COLO829 (cell line): ENCODE measurements at regions not wholly inside any gene's neighbourhood (a gene's known extent, or its start where the extent isn't known, plus 50 kb on each side); places are given as distances from the start of the nearest gene placed in this dataset.

Experiments used
- DNase-seq: peaks from one replicate; pipeline ENCODE4 v3.0.0; 2012; ENCODE audit warnings: low spot score

DNA sequence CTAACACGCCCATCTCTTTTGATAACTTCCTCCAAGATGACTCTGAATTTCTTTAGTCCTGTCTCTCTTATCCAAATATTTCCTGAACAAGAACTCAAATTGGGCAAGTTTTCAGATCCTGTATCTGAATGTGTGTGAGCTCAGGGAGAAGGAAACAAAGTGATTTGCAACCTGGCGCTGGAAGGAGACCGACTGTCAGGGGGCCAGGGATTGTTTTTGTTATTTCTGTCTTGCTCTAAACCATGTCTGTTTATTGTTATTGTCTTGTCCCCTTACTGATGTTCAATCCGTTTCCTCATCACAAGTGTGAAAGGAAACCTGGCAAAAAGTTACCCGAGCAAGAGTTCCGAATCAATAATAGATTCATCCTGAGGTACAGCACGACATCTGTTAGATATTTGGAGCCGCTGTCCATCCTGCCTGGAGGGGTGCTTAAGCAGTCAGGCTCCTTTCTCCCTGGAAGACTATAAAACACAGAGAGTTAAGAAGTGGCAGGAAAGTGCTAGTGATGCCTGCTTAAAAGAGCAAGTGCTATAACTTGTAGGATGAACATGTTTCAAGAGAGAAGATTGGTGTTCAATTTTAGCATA lies 132.5 kb upstream of the OSR1 start:
- DNase-seq, result no peak

- no peak for DNase-seq
These were observed 129.7 kb upstream of the OSR1 start for GRCh38 chr2:19488009-19488691.

GRCh38 chr2:19484736-19485135 lies 126.3 kb upstream of the OSR1 start:
- DNase-seq, result no peak

DNA sequence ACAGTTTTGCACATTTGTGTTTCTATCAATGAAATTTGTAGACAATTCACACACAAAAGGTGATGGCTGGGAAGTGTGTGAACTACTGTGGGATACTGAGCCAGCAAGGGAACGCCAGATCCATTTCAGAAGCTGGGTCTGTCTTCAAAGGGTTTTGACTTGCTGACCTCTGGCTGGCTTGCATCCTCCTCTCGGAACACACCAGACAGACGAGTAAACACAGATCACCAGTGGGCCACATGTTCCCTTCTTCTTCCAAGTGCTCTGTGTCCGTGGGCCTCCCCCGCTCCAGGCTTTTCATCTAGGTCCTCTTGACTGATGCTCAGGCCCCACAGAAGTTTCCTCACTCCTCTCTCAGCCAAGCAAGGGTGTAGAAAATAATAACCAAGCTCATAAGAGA lies 122.2 kb upstream of the OSR1 start:
- DNase-seq, result no peak

DNA sequence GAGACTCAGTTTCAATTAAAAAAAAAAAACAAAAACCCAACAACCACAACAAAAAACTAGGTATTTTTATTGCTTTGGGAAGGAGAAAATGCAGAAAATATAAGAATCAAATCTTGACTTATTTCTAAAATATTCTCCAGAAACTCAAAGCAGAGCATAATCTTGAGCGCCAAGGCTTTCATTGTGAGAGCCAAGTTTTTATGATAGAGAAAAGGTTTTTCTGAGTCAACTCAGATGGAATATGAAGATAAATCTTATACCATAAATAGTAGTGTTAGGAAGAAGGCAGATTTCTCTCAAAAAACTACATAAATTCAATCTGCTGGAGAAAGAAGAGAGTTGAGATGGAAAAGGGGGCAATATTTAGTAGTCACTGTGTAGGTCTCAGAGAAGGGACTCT lies 121.2 kb upstream of the OSR1 start:
- no peak for DNase-seq

DNA sequence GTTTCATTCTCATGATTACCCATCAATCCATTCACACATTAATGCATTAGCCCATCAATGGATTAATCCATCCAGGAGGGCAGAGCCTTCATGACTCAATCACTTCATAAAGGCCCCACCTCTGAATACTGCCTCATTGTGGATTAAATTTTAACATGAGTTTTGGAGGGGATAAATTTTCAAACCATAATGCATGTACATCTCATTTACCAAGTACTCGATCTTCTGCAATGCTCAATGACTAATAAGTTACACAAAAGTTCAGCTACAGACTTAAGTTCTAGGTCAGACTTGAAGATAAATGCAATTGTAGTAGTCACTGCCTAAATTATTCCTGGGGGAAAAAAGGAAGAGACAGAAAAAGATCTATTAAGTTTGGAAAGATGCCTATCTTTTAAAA lies 120.0 kb upstream of the OSR1 start:
- DNase-seq, result no peak

- no peak for DNase-seq
These were observed 117.9 kb upstream of the OSR1 start for GRCh38 chr2:19476327-19476726.

DNA sequence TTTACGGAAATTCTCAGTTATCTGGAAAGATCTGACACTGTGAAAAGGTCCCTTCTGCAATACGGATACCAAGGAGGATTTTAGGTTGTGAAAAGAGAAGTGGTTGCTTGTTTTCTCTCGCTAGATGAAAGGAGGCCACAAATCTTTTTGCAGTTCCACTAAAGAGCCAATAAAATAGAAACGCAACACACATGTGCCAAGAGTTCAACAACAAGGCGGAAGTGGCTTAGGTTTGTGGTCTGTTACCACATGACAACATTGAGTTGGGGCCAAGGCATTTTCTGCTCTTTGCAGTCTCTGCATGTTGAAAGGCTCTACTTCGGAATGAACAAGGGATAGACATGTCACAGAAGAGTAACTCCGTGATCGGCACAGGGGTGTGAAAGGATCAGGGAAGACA lies 115.7 kb upstream of the OSR1 start:
- no peak for DNase-seq

- DNase-seq, result no peak
These were observed 114.9 kb upstream of the OSR1 start for GRCh38 chr2:19473350-19473749.

- DNase-seq, result no peak
These were observed 114.1 kb upstream of the OSR1 start for GRCh38 chr2:19472391-19472978.

DNA sequence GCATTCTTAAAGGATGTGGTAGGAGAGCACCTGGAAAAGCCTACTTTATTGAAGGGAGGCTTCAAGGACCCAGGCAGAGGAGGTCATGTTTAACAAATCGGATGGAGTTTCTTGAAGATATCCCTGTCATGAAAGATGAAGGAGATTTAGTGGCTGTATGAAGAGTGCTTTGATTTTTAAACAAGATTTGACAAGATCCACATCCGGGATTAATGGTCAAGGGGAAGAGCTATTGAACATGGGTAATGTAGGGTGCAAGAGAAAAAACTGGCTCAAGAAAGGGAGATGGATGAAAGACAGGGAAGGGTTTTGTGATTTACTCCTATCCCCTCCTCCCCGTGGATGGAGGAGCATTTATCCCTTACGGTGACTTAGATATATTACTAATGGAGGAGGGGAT lies 113.1 kb upstream of the OSR1 start:
- no peak for DNase-seq

DNA sequence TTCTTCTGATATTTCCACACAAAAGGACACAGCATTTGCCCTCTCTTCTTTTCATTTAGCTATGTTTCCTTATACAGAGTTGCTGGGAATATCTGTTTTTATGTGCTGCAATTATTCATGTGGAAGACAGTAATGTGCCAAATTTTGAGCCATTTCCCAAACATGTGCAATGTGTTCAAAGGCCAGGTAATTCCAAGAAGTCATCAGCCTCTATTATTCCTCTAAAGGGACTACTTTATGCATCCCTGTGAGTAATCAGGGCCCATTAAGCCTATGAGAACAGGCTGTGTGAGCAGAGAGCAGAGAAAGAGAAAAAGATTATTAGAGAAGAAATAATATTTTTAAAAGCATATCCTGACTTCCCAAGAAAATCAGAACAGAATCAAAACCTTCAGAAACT lies 107.6 kb upstream of the OSR1 start:
- no peak for DNase-seq

GRCh38 chr2:19462256-19462645 lies 103.8 kb upstream of the OSR1 start:
- DNase-seq, result no peak

DNA sequence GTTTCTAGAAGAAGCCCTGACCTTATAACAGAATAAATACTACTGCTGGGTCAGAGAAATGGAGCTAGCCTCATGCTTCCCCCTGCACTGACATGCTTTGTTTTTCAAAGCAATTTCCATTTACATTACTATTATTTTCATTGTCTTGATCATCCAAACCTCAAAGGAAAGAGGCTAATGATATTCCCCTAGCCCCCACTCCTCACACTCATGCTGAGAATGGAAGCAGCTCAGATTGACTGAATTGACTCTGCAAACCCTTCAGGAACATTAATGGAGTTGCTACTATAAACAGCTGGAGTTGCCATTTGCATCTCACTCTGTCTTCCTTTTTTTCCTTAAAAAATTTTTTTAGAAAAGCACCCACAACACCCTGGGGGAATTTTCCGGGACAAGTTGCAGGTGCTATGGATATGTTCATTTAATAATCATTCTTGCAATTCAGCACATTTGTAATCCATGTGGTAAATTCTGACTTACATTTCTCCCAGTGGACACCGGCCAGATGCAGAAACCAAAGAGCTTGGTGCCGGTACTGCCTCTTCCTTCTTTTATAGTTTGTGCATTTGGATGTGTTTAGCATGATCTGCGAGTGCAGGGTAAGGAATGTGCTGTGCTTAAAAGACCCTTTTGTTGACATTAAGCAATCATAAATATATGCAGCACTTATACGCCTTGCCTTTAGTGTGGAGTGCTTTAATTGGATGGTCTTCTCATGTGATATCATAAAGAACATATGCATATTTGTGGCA lies 103.3 kb upstream of the OSR1 start:
- DNase-seq, result no peak

GRCh38 chr2:19460761-19461160 lies 102.3 kb upstream of the OSR1 start:
- no peak for DNase-seq

GRCh38 chr2:19458427-19459003 lies 100.1 kb upstream of the OSR1 start:
- no peak for DNase-seq

- no peak for DNase-seq
These were observed 99.4 kb upstream of the OSR1 start for GRCh38 chr2:19457809-19458208.

GRCh38 chr2:19456705-19457309 lies 98.4 kb upstream of the OSR1 start:
- no peak for DNase-seq

DNA sequence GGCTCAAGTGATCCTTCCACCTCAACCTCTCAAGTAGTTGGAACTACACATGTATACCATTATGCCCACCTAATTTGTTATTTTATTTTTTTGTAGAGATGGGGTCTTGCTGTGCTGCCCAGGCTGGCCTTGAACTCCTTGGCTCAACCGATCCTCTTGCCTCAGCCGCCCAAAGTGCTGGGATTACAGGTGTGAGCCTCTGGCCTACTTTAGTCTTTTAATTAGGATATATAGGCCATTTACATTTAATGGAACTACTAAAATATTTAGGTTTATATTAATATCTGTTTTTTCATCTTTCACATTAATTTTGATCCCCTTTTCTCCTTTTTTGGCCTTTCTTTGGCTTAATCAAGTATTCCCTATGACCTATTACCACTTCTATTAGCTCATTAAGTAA lies 95.7 kb upstream of the OSR1 start:
- DNase-seq, result no peak

- no peak for DNase-seq
These were observed 84.3 kb upstream of the OSR1 start for GRCh38 chr2:19442731-19443130.

DNA sequence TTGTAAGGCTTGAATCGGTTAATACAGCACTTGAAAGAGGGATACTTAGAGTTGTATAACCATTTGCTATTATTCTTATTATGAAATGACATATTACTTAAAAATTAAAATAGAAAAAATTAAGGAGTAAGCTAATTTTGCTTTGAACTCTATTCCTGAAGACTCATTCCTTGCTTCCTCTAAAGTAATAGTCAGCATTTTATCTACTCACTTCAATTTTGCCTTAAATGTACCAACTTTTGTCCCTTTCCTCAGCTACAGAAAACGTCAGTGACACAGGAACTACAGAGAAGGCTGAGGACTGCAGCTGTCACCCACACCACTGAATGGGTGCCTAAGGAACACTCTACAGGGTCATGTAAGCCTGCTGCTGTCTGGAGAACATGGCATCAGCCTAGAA lies 80.7 kb upstream of the OSR1 start:
- no peak for DNase-seq

GRCh38 chr2:19435815-19436214 lies 77.4 kb upstream of the OSR1 start:
- no peak for DNase-seq
